Prostate gland (tissue), 2 donors: ENCODE measurements at regions not wholly inside any gene's neighbourhood (a gene's known extent, or its start where the extent isn't known, plus 50 kb on each side); places are given as distances from the start of the nearest gene placed in this dataset.
"Not testable (repeated sequence)": the region's sequence is repeated elsewhere in the genome, so short reads cannot be mapped to it uniquely, and the experiment has no call there.

ENCODE experiments used
- DNase-seq: peaks from one replicate; pipeline ENCODE4 v3.0.0-alpha.2; 2019; ENCODE audit warnings: low spot score
- H3K27ac ChIP-seq, 2 donors: fragments of 200-600 bp; sonication (generic); 2 replicates each; pipeline ENCODE4 v1.5.1; 2017 to 2019
- H3K27me3 ChIP-seq: fragments of 200-600 bp; sonication (generic); replicated peaks from 2 replicates; pipeline ENCODE4 v1.5.1; 2019; ENCODE audit not compliant: insufficient read depth
- H3K36me3 ChIP-seq, 2 donors: fragments of 200-600 bp; sonication (generic); 1 replicate in 1 of 2; 2 replicates in 1 of 2; pipeline versions ENCODE4 v1.5.1 to v1.8.1; 2017 to 2019
- H3K4me1 ChIP-seq: fragments of 200-600 bp; sonication (generic); replicated peaks from 2 replicates; pipeline ENCODE4 v1.5.1; 2019
- H3K4me3 ChIP-seq, 2 donors: fragments of 200-600 bp; sonication (generic); 2 replicates each; pipeline ENCODE4 v1.5.1; 2017 to 2019
- H3K9me3 ChIP-seq: fragments of 200-600 bp; sonication (generic); 2 replicates; pipeline ENCODE4 v1.5.1; 2017
- POLR2A ChIP-seq: fragments of 450-650 bp; IDR thresholded peaks from one replicate; pipeline ENCODE4 v1.6.1; 2016; ENCODE audit warnings: antibody characterized with exemption, mild to moderate bottlenecking
- POLR2AphosphoS5 ChIP-seq: sonication (generic); formaldehyde crosslinking; IDR thresholded peaks from one replicate; pipeline ENCODE4 v1.6.1; 2017; ENCODE audit warnings: antibody characterized with exemption
- WGBS: methylation state at CpG from one replicate; pipeline ENCODE4 v1.1.5; 2018; 5-methylcytosine and 5-hydroxymethylcytosine counted together
- intact Hi-C: fragments of 100-400 bp; cut with DNase I; formaldehyde crosslinking; loops from one replicate; pipeline ENCODE4 v1.14.2; 2022
- TF ChIP-seq, protein P1 (sequence below), 4 experiments: fragments of 200-600 bp in 2 of 4; fragments of 450-650 bp in 2 of 4; sonication (generic) in 2 of 4; IDR thresholded peaks; 1 replicate in 3 of 4; 2 replicates in 1 of 4; pipeline ENCODE4 v1.5.1; 2016 to 2019; ENCODE audit warnings: antibody characterized with exemption in 4 of 4, mild to moderate bottlenecking in 2 of 4, moderate library complexity in 2 of 4

DNA sequence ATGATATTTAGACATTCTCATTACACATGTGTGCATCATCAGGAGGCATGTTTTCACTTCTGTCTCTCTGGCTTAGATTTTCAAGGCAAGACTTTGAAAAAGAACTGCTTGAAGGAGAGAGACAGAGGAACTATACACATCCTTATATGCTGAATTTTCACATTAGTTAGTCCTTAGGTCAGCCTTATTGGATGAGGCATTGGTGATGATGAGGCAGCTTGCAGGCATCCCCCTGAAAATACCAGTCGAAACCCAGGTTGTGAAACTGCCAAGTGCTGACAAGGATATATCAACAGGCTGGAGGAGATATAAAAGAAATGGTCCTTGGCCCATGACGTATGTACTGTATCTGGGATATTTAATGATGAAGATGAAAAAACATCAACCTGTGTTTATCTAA, 297.2 kb upstream of the AADAT start:
- TF ChIP-seq POLR2A = no peak
- TF ChIP-seq, protein P1, sequence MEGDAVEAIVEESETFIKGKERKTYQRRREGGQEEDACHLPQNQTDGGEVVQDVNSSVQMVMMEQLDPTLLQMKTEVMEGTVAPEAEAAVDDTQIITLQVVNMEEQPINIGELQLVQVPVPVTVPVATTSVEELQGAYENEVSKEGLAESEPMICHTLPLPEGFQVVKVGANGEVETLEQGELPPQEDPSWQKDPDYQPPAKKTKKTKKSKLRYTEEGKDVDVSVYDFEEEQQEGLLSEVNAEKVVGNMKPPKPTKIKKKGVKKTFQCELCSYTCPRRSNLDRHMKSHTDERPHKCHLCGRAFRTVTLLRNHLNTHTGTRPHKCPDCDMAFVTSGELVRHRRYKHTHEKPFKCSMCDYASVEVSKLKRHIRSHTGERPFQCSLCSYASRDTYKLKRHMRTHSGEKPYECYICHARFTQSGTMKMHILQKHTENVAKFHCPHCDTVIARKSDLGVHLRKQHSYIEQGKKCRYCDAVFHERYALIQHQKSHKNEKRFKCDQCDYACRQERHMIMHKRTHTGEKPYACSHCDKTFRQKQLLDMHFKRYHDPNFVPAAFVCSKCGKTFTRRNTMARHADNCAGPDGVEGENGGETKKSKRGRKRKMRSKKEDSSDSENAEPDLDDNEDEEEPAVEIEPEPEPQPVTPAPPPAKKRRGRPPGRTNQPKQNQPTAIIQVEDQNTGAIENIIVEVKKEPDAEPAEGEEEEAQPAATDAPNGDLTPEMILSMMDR (IDR thresholded peaks at IDR 0.05) = no peak
- no peak for TF ChIP-seq POLR2AphosphoS5
- Histone ChIP-seq H3K4me1 (no peaks in the 10 kb centered on the region), H3K4me3 (no peak overlapping the region), H3K27ac (no peak overlapping the region), H3K27me3 (no peaks in the 10 kb centered on the region), H3K36me3 (no peaks in the 10 kb centered on the region), H3K9me3 (no peaks in the 10 kb centered on the region)
- no peak for DNase-seq
- intact Hi-C loops = no loop called here
- WGBS = 58% methylated on average over 2 of the region's 2 CpGs

DNA sequence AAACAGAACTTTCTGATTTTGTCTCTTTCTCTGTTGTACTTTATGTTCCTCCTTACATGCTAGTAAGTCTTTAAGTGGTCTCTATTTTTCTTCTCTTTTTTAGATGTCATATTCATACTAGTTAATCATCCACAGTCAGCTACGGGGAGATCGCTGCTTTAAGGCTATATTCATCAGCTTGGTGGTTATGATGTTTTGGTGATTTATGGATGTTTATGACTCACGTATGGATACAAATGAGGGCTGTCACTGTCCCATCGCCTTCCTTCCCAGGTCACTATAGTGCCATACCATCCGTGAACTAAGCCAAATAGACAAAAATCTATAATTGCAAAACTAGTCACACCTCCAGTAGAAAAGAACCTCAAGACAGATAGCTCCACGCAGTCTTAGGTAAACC, 296.8 kb upstream of the AADAT start:
- DNase-seq = no peak
- H3K4me1 ChIP-seq = no peaks in the 10 kb centered on the region
- H3K4me3 ChIP-seq = no peak overlapping the region
- H3K9me3 ChIP-seq = no peaks in the 10 kb centered on the region
- 73% methylated on average over 6 of the region's 6 CpGs for WGBS
- H3K27me3 ChIP-seq = no peaks in the 10 kb centered on the region
- intact Hi-C loops = no loop called here
- no peak for TF ChIP-seq POLR2A
- TF ChIP-seq, protein P1 (IDR thresholded peaks at IDR 0.05) = no peak
- TF ChIP-seq POLR2AphosphoS5 = no peak
- no peaks in the 10 kb centered on the region for H3K36me3 ChIP-seq
- no peak overlapping the region for H3K27ac ChIP-seq

DNA sequence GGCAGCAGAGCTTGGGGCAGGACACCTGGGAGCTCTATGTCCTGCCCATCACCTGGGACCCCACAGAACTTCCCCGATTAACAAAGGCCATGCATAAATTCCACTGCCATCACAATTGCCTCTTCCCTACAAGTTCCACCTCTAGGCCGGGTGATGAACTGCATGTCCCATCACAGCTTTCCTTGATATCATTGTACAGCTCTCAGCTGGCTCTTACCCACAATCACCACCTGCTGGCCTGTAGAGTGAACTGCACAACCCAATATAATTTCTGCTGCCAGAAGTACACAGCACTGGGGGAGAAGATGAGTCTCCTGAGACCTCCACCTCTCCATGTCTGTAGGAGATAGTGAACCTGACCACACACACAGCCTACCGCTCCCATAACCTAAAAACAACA, 285.0 kb upstream of the AADAT start:
- Histone ChIP-seq H3K27ac (no peak overlapping the region), H3K4me3 (no peak overlapping the region), H3K36me3 (no peaks in the 10 kb centered on the region), H3K9me3 (no peaks in the 10 kb centered on the region), H3K4me1 (no peaks in the 10 kb centered on the region), H3K27me3 (no peaks in the 10 kb centered on the region)
- WGBS = 84% methylated on average over 3 of the region's 3 CpGs
- TF ChIP-seq POLR2AphosphoS5 (no peak), POLR2A (no peak)
- TF ChIP-seq, protein P1 (IDR thresholded peaks at IDR 0.05) = peak in 2 of 4 experiments; percentile 12 to 19
- DNase-seq = no peak
- intact Hi-C loops = loop anchor here (1.0 kb wide), 1 partner anchor 10 kb away; no protein-coding TSS in a partner anchor

DNA sequence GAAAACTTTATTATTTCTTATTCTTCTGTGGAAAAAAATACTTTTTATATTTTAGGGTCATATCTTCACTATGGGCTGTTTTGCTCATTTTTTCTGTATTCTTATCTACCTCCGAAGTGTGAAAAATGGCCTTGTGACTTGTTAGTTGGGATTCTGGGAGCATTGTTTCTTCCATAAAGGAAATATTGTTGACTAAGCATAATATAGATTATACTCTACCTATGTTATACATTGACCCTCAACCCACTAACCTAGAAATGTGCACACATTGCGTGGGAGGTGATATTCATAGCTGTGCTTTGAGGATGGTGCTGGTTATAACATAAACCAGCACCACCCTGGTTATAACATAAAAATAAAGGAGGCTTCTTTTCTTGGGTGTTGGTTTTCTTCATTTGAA, 259.2 kb upstream of the AADAT start:
- WGBS = 99% methylated on average over 2 of the region's 2 CpGs

DNA sequence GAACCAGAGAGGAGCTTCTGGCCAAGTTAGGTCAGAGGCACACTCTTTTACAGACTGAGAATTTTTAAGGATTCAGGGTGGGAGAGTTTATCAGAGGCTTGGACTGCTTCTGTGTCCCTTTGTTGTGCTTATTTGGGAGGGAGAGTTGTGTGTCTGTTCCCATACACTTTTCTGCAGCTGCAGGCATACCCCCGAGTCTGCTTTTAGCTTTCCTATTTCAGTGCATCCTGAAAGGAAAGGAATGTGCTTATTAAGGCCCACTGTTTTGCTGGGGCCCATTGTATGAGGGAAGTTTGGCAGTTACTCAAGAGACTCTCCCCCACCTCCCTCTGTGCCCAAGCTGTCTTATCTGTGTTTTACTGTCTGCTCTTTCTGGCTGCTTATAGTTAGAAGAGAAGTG, 257.4 kb upstream of the AADAT start:
- H3K4me1 ChIP-seq, H3K27ac ChIP-seq, H3K36me3 ChIP-seq, H3K4me3 ChIP-seq, H3K27me3 ChIP-seq, DNase-seq, intact Hi-C loops, H3K9me3 ChIP-seq: not testable (repeated sequence)
- 35% methylated on average over 1 of the region's 1 CpG for WGBS

More for the DNA sequence above, 259.2 kb upstream of the AADAT start:
- H3K4me3 ChIP-seq = no peak overlapping the region
- no peaks in the 10 kb centered on the region for H3K27me3 ChIP-seq
- no peaks in the 10 kb centered on the region for H3K9me3 ChIP-seq
- no peaks in the 10 kb centered on the region for H3K4me1 ChIP-seq
- DNase-seq = no peak
- TF ChIP-seq POLR2A = no peak
- no peak for TF ChIP-seq POLR2AphosphoS5
- TF ChIP-seq, protein P1 (IDR thresholded peaks at IDR 0.05) = no peak
- intact Hi-C loops = no loop called here
- no peak overlapping the region for H3K27ac ChIP-seq
- no peaks in the 10 kb centered on the region for H3K36me3 ChIP-seq
